HEK293 (cell line): ENCODE measurements at regions not wholly inside any gene's neighbourhood (a gene's known extent, or its start where the extent isn't known, plus 50 kb on each side); places are given as distances from the start of the nearest gene placed in this dataset.

Source experiments
- GLI2 ChIP-seq: fragments of 450-650 bp; formaldehyde crosslinking; IDR thresholded peaks from 2 replicates; pipeline ENCODE4; 2017; ENCODE audit warnings: missing biosample characterization, missing genetic modification characterization, low read depth, borderline replicate concordance
- RBAK ChIP-seq: fragments of 450-650 bp; formaldehyde crosslinking; IDR thresholded peaks from 2 replicates; pipeline ENCODE4 v1.5.1; 2016; ENCODE audit warnings: missing biosample characterization, missing genetic modification characterization
- SCRT1 ChIP-seq: fragments of 450-650 bp; formaldehyde crosslinking; IDR thresholded peaks from 2 replicates; pipeline ENCODE4 v1.5.1; 2016; ENCODE audit warnings: missing biosample characterization, missing genetic modification characterization, borderline replicate concordance
- SCRT2 ChIP-seq: fragments of 450-650 bp; formaldehyde crosslinking; IDR thresholded peaks from 2 replicates; pipeline ENCODE4 v1.5.1; 2016; ENCODE audit warnings: missing biosample characterization, missing genetic modification characterization
- SP2 ChIP-seq: fragments of 450-650 bp; formaldehyde crosslinking; IDR thresholded peaks from 2 replicates; pipeline ENCODE4 v1.5.1; 2016; ENCODE audit warnings: missing biosample characterization, missing genetic modification characterization
- ZNF19 ChIP-seq: fragments of 450-650 bp; formaldehyde crosslinking; IDR thresholded peaks from 2 replicates; pipeline ENCODE4; 2016; ENCODE audit warnings: missing biosample characterization, missing genetic modification characterization, low read depth
- ZNF23 ChIP-seq: fragments of 450-650 bp; formaldehyde crosslinking; IDR thresholded peaks from 2 replicates; pipeline ENCODE4 v1.5.1; 2016; ENCODE audit warnings: missing biosample characterization, missing genetic modification characterization, borderline replicate concordance
- ZNF311 ChIP-seq: fragments of 450-650 bp; formaldehyde crosslinking; IDR thresholded peaks from 2 replicates; pipeline ENCODE4 v1.5.1; 2017; ENCODE audit warnings: missing biosample characterization, missing genetic modification characterization, borderline replicate concordance
- ZNF501 ChIP-seq: fragments of 450-650 bp; formaldehyde crosslinking; IDR thresholded peaks from 2 replicates; pipeline ENCODE4 v1.5.1; 2016; ENCODE audit warnings: missing biosample characterization, missing genetic modification characterization
- ZNF510 ChIP-seq: fragments of 450-650 bp; formaldehyde crosslinking; IDR thresholded peaks from 2 replicates; pipeline ENCODE4 v1.5.1; 2018; ENCODE audit warnings: mild to moderate bottlenecking, missing genetic modification characterization, missing biosample characterization; ENCODE audit not compliant: insufficient replicate concordance
- ZNF514 ChIP-seq: fragments of 450-650 bp; formaldehyde crosslinking; IDR thresholded peaks from 2 replicates; pipeline ENCODE4 v1.5.1; 2016; ENCODE audit warnings: missing biosample characterization, missing genetic modification characterization
- ZNF521 ChIP-seq: fragments of 450-650 bp; formaldehyde crosslinking; IDR thresholded peaks from 2 replicates; pipeline ENCODE4 v1.5.1; 2017; ENCODE audit warnings: missing biosample characterization, mild to moderate bottlenecking, missing genetic modification characterization
- ZNF558 ChIP-seq: fragments of 450-650 bp; formaldehyde crosslinking; IDR thresholded peaks from 2 replicates; pipeline ENCODE4 v1.5.1; 2016; ENCODE audit warnings: missing biosample characterization, missing genetic modification characterization
- ZNF610 ChIP-seq: fragments of 450-650 bp; formaldehyde crosslinking; IDR thresholded peaks from 2 replicates; pipeline ENCODE4 v1.5.1; 2016; ENCODE audit warnings: missing biosample characterization, missing genetic modification characterization, borderline replicate concordance
- ZNF670 ChIP-seq: fragments of 450-650 bp; formaldehyde crosslinking; IDR thresholded peaks from 2 replicates; pipeline ENCODE4 v1.5.1; 2016; ENCODE audit warnings: missing biosample characterization, missing genetic modification characterization, low read depth
- ZNF76 ChIP-seq: fragments of 450-650 bp; formaldehyde crosslinking; IDR thresholded peaks from 2 replicates; pipeline ENCODE4; 2016; ENCODE audit warnings: low read depth, missing biosample characterization, missing genetic modification characterization, borderline replicate concordance
- ZNF785 ChIP-seq: fragments of 450-650 bp; formaldehyde crosslinking; IDR thresholded peaks from 2 replicates; pipeline ENCODE4 v1.5.1; 2016; ENCODE audit warnings: missing biosample characterization, missing genetic modification characterization
- ZXDB ChIP-seq: fragments of 450-650 bp; formaldehyde crosslinking; IDR thresholded peaks from 2 replicates; pipeline ENCODE4 v1.5.1; 2016; ENCODE audit warnings: missing biosample characterization, missing genetic modification characterization
- TF ChIP-seq, protein P1 (sequence below): fragments of 450-650 bp; formaldehyde crosslinking; conservative IDR thresholded peaks from 2 replicates; pipeline ENCODE4 v1.5.1; 2016; ENCODE audit warnings: low read depth, missing biosample characterization, missing genetic modification characterization
- TF ChIP-seq, protein P2 (sequence below): fragments of 450-650 bp; formaldehyde crosslinking; IDR thresholded peaks from 2 replicates; pipeline ENCODE4 v1.5.1; 2016; ENCODE audit warnings: missing biosample characterization, missing genetic modification characterization
- TF ChIP-seq, protein P3 (sequence below): fragments of 450-650 bp; formaldehyde crosslinking; IDR thresholded peaks from 2 replicates; pipeline ENCODE4 v1.5.1; 2016; ENCODE audit warnings: missing biosample characterization, missing genetic modification characterization
- TF ChIP-seq, protein P4 (sequence below): fragments of 450-650 bp; formaldehyde crosslinking; IDR thresholded peaks from 2 replicates; pipeline ENCODE4 v1.5.1; 2016; ENCODE audit warnings: missing biosample characterization, missing genetic modification characterization
- TF ChIP-seq, protein P5 (sequence below): fragments of 450-650 bp; formaldehyde crosslinking; IDR thresholded peaks from 2 replicates; pipeline ENCODE4 v1.5.1; 2016; ENCODE audit warnings: missing biosample characterization, missing genetic modification characterization
- TF ChIP-seq, protein P6 (sequence below): fragments of 450-650 bp; formaldehyde crosslinking; IDR thresholded peaks from 2 replicates; pipeline ENCODE4 v1.5.1; 2017; ENCODE audit warnings: missing biosample characterization, missing genetic modification characterization

DNA sequence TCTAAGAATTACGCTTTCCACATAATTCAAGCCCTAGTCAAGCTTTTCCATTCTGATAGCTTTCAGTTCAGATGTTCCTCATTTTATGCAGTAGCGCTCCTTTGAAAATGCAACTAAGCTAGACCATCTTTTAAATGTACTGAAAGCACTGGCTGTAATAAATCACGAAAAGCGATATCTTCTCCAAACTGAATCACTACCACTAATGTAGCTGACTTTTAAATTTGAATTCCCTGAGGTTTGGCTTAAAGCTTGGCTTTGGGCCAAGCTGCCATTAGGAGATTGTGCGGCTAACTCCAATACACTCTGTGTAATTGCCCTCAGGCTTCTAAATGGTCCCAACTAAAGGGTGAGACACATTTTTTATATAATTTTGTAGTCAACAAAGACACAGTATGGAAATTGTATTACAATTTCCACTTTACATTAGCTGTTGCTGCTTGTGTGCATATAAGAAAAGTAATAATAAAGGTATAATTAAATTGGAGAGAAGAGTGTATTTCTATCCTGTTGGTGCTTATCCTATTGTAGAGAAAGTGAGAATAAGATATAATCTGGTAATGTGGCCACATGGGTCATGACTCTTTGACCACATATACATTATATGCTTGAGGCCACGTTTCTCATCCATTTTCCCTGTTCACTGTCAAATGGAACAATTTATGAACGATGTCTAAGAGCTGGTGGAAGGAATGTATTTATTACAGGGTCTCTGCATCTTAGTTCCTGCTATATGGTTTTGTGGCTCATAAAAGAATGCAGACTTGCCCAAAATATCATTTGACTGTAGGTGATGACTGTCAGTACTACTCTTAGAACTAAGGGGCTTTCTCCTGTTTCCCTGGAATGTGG is 118.7 kb upstream of the TAF11L2 start (continued):
- TF ChIP-seq SP2 (tag by site-specific recombination) (no peak), ZNF19 (tag by site-specific recombination) (no peak), ZNF514 (no peak), GLI2 (tag by site-specific recombination) (peak; percentile 70), ZXDB (tag by site-specific recombination) (peak; percentile 76), RBAK (tag by site-specific recombination) (no peak), ZNF785 (tag by site-specific recombination) (no peak), SCRT2 (tag by site-specific recombination) (no peak), SCRT1 (tag by site-specific recombination) (no peak), ZNF670 (tag by site-specific recombination) (no peak), ZNF501 (tag by site-specific recombination) (peak; percentile 67), ZNF76 (tag by site-specific recombination) (no peak), ZNF311 (no peak), ZNF510 (peak; percentile 26), ZNF521 (tag by site-specific recombination) (no peak), ZNF610 (tag by site-specific recombination) (peak; percentile 72), ZNF23 (no peak), ZNF558 (tag by site-specific recombination) (no peak)
- TF ChIP-seq, protein P1, sequence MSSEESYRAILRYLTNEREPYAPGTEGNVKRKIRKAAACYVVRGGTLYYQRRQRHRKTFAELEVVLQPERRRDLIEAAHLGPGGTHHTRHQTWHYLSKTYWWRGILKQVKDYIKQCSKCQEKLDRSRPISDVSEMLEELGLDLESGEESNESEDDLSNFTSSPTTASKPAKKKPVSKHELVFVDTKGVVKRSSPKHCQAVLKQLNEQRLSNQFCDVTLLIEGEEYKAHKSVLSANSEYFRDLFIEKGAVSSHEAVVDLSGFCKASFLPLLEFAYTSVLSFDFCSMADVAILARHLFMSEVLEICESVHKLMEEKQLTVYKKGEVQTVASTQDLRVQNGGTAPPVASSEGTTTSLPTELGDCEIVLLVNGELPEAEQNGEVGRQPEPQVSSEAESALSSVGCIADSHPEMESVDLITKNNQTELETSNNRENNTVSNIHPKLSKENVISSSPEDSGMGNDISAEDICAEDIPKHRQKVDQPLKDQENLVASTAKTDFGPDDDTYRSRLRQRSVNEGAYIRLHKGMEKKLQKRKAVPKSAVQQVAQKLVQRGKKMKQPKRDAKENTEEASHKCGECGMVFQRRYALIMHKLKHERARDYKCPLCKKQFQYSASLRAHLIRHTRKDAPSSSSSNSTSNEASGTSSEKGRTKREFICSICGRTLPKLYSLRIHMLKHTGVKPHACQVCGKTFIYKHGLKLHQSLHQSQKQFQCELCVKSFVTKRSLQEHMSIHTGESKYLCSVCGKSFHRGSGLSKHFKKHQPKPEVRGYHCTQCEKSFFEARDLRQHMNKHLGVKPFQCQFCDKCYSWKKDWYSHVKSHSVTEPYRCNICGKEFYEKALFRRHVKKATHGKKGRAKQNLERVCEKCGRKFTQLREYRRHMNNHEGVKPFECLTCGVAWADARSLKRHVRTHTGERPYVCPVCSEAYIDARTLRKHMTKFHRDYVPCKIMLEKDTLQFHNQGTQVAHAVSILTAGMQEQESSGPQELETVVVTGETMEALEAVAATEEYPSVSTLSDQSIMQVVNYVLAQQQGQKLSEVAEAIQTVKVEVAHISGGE, result no peak
- TF ChIP-seq, protein P2, sequence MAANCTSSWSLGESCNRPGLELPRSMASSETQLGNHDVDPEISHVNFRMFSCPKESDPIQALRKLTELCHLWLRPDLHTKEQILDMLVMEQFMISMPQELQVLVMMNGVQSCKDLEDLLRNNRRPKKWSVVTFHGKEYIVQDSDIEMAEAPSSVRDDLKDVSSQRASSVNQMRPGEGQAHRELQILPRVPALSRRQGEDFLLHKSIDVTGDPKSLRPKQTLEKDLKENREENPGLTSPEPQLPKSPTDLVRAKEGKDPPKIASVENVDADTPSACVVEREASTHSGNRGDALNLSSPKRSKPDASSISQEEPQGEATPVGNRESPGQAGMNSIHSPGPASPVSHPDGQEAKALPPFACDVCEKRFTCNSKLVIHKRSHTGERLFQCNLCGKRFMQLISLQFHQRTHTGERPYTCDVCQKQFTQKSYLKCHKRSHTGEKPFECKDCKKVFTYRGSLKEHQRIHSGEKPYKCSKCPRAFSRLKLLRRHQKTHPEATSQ (tag by site-specific recombination), result no peak
- TF ChIP-seq, protein P3, sequence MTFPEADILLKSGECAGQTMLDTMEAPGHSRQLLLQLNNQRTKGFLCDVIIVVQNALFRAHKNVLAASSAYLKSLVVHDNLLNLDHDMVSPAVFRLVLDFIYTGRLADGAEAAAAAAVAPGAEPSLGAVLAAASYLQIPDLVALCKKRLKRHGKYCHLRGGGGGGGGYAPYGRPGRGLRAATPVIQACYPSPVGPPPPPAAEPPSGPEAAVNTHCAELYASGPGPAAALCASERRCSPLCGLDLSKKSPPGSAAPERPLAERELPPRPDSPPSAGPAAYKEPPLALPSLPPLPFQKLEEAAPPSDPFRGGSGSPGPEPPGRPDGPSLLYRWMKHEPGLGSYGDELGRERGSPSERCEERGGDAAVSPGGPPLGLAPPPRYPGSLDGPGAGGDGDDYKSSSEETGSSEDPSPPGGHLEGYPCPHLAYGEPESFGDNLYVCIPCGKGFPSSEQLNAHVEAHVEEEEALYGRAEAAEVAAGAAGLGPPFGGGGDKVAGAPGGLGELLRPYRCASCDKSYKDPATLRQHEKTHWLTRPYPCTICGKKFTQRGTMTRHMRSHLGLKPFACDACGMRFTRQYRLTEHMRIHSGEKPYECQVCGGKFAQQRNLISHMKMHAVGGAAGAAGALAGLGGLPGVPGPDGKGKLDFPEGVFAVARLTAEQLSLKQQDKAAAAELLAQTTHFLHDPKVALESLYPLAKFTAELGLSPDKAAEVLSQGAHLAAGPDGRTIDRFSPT (tag by site-specific recombination), result peak; percentile 38; the same call in 1 of the 2 replicates
- TF ChIP-seq, protein P4, sequence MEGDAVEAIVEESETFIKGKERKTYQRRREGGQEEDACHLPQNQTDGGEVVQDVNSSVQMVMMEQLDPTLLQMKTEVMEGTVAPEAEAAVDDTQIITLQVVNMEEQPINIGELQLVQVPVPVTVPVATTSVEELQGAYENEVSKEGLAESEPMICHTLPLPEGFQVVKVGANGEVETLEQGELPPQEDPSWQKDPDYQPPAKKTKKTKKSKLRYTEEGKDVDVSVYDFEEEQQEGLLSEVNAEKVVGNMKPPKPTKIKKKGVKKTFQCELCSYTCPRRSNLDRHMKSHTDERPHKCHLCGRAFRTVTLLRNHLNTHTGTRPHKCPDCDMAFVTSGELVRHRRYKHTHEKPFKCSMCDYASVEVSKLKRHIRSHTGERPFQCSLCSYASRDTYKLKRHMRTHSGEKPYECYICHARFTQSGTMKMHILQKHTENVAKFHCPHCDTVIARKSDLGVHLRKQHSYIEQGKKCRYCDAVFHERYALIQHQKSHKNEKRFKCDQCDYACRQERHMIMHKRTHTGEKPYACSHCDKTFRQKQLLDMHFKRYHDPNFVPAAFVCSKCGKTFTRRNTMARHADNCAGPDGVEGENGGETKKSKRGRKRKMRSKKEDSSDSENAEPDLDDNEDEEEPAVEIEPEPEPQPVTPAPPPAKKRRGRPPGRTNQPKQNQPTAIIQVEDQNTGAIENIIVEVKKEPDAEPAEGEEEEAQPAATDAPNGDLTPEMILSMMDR, result no peak
- TF ChIP-seq, protein P5, sequence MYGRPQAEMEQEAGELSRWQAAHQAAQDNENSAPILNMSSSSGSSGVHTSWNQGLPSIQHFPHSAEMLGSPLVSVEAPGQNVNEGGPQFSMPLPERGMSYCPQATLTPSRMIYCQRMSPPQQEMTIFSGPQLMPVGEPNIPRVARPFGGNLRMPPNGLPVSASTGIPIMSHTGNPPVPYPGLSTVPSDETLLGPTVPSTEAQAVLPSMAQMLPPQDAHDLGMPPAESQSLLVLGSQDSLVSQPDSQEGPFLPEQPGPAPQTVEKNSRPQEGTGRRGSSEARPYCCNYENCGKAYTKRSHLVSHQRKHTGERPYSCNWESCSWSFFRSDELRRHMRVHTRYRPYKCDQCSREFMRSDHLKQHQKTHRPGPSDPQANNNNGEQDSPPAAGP, result no peak
- TF ChIP-seq, protein P6, sequence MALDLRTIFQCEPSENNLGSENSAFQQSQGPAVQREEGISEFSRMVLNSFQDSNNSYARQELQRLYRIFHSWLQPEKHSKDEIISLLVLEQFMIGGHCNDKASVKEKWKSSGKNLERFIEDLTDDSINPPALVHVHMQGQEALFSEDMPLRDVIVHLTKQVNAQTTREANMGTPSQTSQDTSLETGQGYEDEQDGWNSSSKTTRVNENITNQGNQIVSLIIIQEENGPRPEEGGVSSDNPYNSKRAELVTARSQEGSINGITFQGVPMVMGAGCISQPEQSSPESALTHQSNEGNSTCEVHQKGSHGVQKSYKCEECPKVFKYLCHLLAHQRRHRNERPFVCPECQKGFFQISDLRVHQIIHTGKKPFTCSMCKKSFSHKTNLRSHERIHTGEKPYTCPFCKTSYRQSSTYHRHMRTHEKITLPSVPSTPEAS, result no peak
